ENCODE measurements at regions not wholly inside any gene's neighbourhood (a gene's known extent, or its start where the extent isn't known, plus 50 kb on each side); places are given as distances from the start of the nearest gene placed in this dataset.

GRCh38 chr10:61160253-61160652, 216.3 kb upstream of the RHOBTB1 start:
- no peak for DNase-seq (ENCODE audit: extremely low read depth, insufficient read length)
- no peak overlapping the region for H3K4me3 ChIP-seq (replicated peaks; ENCODE audit: low read depth, low read length)

GRCh38 chr10:61159253-61159652, 215.3 kb upstream of the RHOBTB1 start:
- DNase-seq (ENCODE audit: extremely low read depth, insufficient read length): no peak
- H3K4me3 ChIP-seq (replicated peaks; ENCODE audit: low read depth, low read length): no peak overlapping the region
- no peaks in the 10 kb centered on the region; the same call in 1 of the 2 replicates for H3K27me3 ChIP-seq (replicated peaks; ENCODE audit: control insufficient read depth, insufficient read depth, low read length)
- TF ChIP-seq, protein P1, sequence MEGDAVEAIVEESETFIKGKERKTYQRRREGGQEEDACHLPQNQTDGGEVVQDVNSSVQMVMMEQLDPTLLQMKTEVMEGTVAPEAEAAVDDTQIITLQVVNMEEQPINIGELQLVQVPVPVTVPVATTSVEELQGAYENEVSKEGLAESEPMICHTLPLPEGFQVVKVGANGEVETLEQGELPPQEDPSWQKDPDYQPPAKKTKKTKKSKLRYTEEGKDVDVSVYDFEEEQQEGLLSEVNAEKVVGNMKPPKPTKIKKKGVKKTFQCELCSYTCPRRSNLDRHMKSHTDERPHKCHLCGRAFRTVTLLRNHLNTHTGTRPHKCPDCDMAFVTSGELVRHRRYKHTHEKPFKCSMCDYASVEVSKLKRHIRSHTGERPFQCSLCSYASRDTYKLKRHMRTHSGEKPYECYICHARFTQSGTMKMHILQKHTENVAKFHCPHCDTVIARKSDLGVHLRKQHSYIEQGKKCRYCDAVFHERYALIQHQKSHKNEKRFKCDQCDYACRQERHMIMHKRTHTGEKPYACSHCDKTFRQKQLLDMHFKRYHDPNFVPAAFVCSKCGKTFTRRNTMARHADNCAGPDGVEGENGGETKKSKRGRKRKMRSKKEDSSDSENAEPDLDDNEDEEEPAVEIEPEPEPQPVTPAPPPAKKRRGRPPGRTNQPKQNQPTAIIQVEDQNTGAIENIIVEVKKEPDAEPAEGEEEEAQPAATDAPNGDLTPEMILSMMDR (IDR thresholded peaks at IDR 0.05; ENCODE audit: insufficient read depth, low read length, poor library complexity, severe bottlenecking): no peak
- no peaks in the 10 kb centered on the region for H3K36me3 ChIP-seq (ENCODE audit: control insufficient read depth, insufficient read depth, low read length)

More at GRCh38 chr10:61160253-61160652, 216.3 kb upstream of the RHOBTB1 start:
- Histone ChIP-seq H3K27me3 (replicated peaks; ENCODE audit: control insufficient read depth, insufficient read depth, low read length) (no peaks in the 10 kb centered on the region; the same call in 1 of the 2 replicates), H3K36me3 (ENCODE audit: control insufficient read depth, insufficient read depth, low read length) (no peaks in the 10 kb centered on the region)
- TF ChIP-seq, protein P1 (IDR thresholded peaks at IDR 0.05; ENCODE audit: insufficient read depth, low read length, poor library complexity, severe bottlenecking): no peak

DNA sequence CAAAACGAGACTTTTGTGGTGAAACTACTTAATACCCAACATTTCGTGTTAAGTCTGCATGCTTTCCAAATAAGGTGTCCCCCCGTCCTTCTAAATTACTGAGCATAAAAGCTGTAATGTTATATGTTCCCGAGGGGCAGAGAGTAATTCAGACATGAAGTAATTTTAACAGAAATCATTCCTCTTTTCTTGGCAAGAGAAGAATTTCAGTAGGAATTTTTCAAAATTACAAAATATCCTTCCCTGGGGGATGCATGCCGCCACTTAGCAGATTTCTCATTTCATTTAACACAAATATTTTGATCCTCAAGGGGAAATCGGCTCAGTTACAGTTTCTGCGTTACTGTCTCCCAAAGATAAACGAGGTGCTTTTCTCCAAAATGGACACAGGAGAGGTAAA, 213.2 kb upstream of the RHOBTB1 start:
- TF ChIP-seq, protein P1 (IDR thresholded peaks at IDR 0.05; ENCODE audit: insufficient read depth, low read length, poor library complexity, severe bottlenecking): no peak
- H3K36me3 ChIP-seq (ENCODE audit: control insufficient read depth, insufficient read depth, low read length): no peaks in the 10 kb centered on the region
- H3K27me3 ChIP-seq (replicated peaks; ENCODE audit: control insufficient read depth, insufficient read depth, low read length): no peaks in the 10 kb centered on the region; the same call in 1 of the 2 replicates
- H3K4me3 ChIP-seq (replicated peaks; ENCODE audit: low read depth, low read length): no peak overlapping the region
- DNase-seq (ENCODE audit: extremely low read depth, insufficient read length): no peak

- Histone ChIP-seq H3K36me3 (ENCODE audit: control insufficient read depth, insufficient read depth, low read length) (no peaks in the 10 kb centered on the region), H3K27me3 (replicated peaks; ENCODE audit: control insufficient read depth, insufficient read depth, low read length) (no peaks in the 10 kb centered on the region; the same call in 1 of the 2 replicates), H3K4me3 (replicated peaks; ENCODE audit: low read depth, low read length) (no peak overlapping the region)
- TF ChIP-seq, protein P1 (IDR thresholded peaks at IDR 0.05; ENCODE audit: insufficient read depth, low read length, poor library complexity, severe bottlenecking): no peak
- no peak for DNase-seq (ENCODE audit: extremely low read depth, insufficient read length)
Observed at GRCh38 chr10:61153771-61154170, 209.8 kb upstream of the RHOBTB1 start.

DNA sequence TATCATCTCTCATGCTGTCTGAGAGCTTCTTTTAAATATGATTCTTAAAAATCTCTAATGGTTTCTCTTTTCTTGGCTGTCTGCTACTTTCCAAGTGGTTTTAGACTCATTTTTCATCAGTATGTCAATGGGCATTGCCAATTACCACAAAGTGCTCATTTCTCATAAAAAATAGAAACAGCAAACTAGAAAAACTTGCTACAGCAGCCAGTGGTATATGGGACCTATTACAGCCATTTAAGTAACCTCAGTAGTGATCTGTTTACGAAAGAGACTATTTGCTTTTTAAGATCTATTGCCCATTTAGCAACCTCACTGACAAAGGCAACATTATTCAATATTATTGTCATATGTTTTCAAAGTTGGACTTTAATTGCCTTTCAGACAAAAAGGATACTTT, 207.1 kb upstream of the RHOBTB1 start:
- TF ChIP-seq, protein P1 (IDR thresholded peaks at IDR 0.05; ENCODE audit: insufficient read depth, low read length, poor library complexity, severe bottlenecking): no peak
- no peaks in the 10 kb centered on the region for H3K27me3 ChIP-seq (replicated peaks; ENCODE audit: control insufficient read depth, insufficient read depth, low read length)
- DNase-seq (ENCODE audit: extremely low read depth, insufficient read length): no peak
- H3K36me3 ChIP-seq (ENCODE audit: control insufficient read depth, insufficient read depth, low read length): no peaks in the 10 kb centered on the region
- H3K4me3 ChIP-seq (replicated peaks; ENCODE audit: low read depth, low read length): no peak overlapping the region

GRCh38 chr10:61148451-61148850, 204.5 kb upstream of the RHOBTB1 start:
- no peak for DNase-seq (ENCODE audit: extremely low read depth, insufficient read length)
- Histone ChIP-seq H3K4me3 (replicated peaks; ENCODE audit: low read depth, low read length) (no peak overlapping the region), H3K36me3 (ENCODE audit: control insufficient read depth, insufficient read depth, low read length) (no peaks in the 10 kb centered on the region), H3K27me3 (replicated peaks; ENCODE audit: control insufficient read depth, insufficient read depth, low read length) (no peaks in the 10 kb centered on the region)
- TF ChIP-seq, protein P1 (IDR thresholded peaks at IDR 0.05; ENCODE audit: insufficient read depth, low read length, poor library complexity, severe bottlenecking): no peak
